ENCODE measurements at regions not wholly inside any gene's neighbourhood (a gene's known extent, or its start where the extent isn't known, plus 50 kb on each side); places are given as distances from the start of the nearest gene placed in this dataset.

GRCh38 chr12:83807871-83808270, 1104.7 kb downstream of the SLC6A15 start:
- Histone ChIP-seq H2BK15ac (ENCODE audit: low read length) (no peak overlapping the region), H4K8ac (ENCODE audit: extremely low read depth, insufficient read depth, low read length) (no peak overlapping the region), H3K79me2 (ENCODE audit: control insufficient read depth in 1 of 2, insufficient read depth in 2 of 2, low read length in 2 of 2) (no peaks in the 10 kb centered on the region), H3K4me1 (replicated peaks in 1 of 4; ENCODE audit: control insufficient read depth in 3 of 4, insufficient read depth in 4 of 4, low read length in 3 of 4) (no peaks in the 10 kb centered on the region), H4K91ac (replicated peaks; ENCODE audit: insufficient read length, low read length) (no peak overlapping the region), H3K79me1 (ENCODE audit: low read depth, low read length) (no peaks in the 10 kb centered on the region), H4K5ac (ENCODE audit: insufficient read length, low read depth, low read length) (no peak overlapping the region), H3K4me3 (ENCODE audit: extremely low read depth in 1 of 4, insufficient read depth in 2 of 4, low read depth in 3 of 4, low read length in 4 of 4) (no peak overlapping the region), H3K56ac (replicated peaks; ENCODE audit: insufficient read length, low read depth, low read length) (no peak overlapping the region), H2BK120ac (replicated peaks; ENCODE audit: low read depth, low read length) (no peak overlapping the region), H2AK5ac (ENCODE audit: low read depth, low read length) (no peak overlapping the region), H2AFZ (ENCODE audit: low read length) (no peak overlapping the region), H2BK5ac (ENCODE audit: low read depth, low read length) (no peak overlapping the region), H2BK20ac (ENCODE audit: low read length) (no peak overlapping the region), H3K27ac (ENCODE audit: low read depth, low read length) (no peak overlapping the region), H3K23me2 (ENCODE audit: low read depth, low read length) (no peaks in the 10 kb centered on the region), H3K4me2 (ENCODE audit: insufficient read depth in 1 of 2, low read depth in 2 of 2, low read length in 2 of 2) (no peak overlapping the region), H3K27me3 (replicated peaks in 1 of 4; ENCODE audit: control insufficient read depth in 3 of 4, extremely low read depth in 1 of 4, insufficient read depth in 3 of 4, low read length in 3 of 4) (peaks cover 0 to 1% (median 0%) of the 10 kb centered on the region in 4 experiments; a peak in 1 of 7 replicates), H3K18ac (ENCODE audit: extremely low read depth, low read length) (no peak overlapping the region), H3K4ac (replicated peaks; ENCODE audit: insufficient read length, low read depth, low read length) (no peak overlapping the region), H3K9ac (replicated peaks in 1 of 4; ENCODE audit: extremely low read depth in 1 of 4, low read depth in 3 of 4, low read length in 3 of 4) (no peak overlapping the region), H3K23ac (ENCODE audit: insufficient read length) (no peak overlapping the region), H4K20me1 (replicated peaks in 1 of 2; ENCODE audit: control insufficient read depth in 1 of 2, insufficient read depth in 2 of 2, low read length in 2 of 2) (no peaks in the 10 kb centered on the region), H3K36me3 (ENCODE audit: control insufficient read depth in 2 of 4, insufficient read depth in 4 of 4, low read length in 3 of 4) (no peaks in the 10 kb centered on the region), H3K14ac (ENCODE audit: insufficient read length) (no peak overlapping the region), H3K9me3 (ENCODE audit: insufficient read depth in 2 of 2, low read depth in 1 of 2, low read length in 1 of 2) (no peaks in the 10 kb centered on the region), H2BK12ac (ENCODE audit: low read depth, low read length) (no peak overlapping the region)
- POLR2A ChIA-PET (ENCODE audit: partially characterized antibody) = no interaction called here
- WGBS, 2 experiments (ENCODE audit: extremely low coverage in 1 of 2, insufficient coverage in 1 of 2, insufficient read length in 1 of 2, insufficient replicate concordance in 2 of 2, low coverage in 1 of 2, low lambda C conversion rate in 2 of 2, missing lambda C conversion rate in 1 of 2) = 96% methylated on average over 3 of the region's 3 CpGs; no CpG with 5 or more reads in 1 of the 2 experiments
- no peak for DNase-seq (ENCODE audit: low read depth in 1 of 2, low spot score in 2 of 2)
- no peak for FAIRE-seq
- CTCF ChIA-PET (ENCODE audit: partially characterized antibody) = interaction anchor here (2.1 kb wide), 1 partner anchor 20 kb away, joined by 4 read pairs; no protein-coding TSS in a partner anchor
- no peak for TF ChIP-seq FOSL1 (IDR thresholded peaks at IDR 0.05; ENCODE audit: insufficient read depth, low read depth, low read length)
- no peak for TF ChIP-seq BRCA1 (IDR thresholded peaks at IDR 0.05; ENCODE audit: low read depth, low read length)
- TF ChIP-seq RAD21 (IDR thresholded peaks at IDR 0.05 in 1 of 2, conservative IDR thresholded peaks at IDR 0.05 in 1 of 2; ENCODE audit: low read depth in 2 of 2, low read length in 2 of 2) = no peak
- TF ChIP-seq HDAC6 (IDR thresholded peaks at IDR 0.05; ENCODE audit: low read depth, low read length) = no peak
- TF ChIP-seq POLR2AphosphoS5 (IDR thresholded peaks at IDR 0.05; ENCODE audit: low read depth, low read length) = no peak
- TF ChIP-seq YY1 (IDR thresholded peaks at IDR 0.05; ENCODE audit: low read depth, low read length) = no peak

All from H1 (cell line).